ENCODE measurements at regions not wholly inside any gene's neighbourhood (a gene's known extent, or its start where the extent isn't known, plus 50 kb on each side); places are given as distances from the start of the nearest gene placed in this dataset.

GRCh38 chr13:48761256-48761655, 107.5 kb downstream of the CYSLTR2 start:
- in situ Hi-C loops (cut with HindIII; ENCODE audit: low pct_ligation_motif_present, low sequenced_read_pairs) = loop anchor here (10.0 kb wide), 1 partner anchor 166 kb away; no protein-coding TSS in a partner anchor
- TF ChIP-seq CTCF (IDR thresholded peaks at IDR 0.05; ENCODE audit: low read depth, low read length, missing control alignments) = no peak
- Histone ChIP-seq H3K36me3 (replicated peaks) (no peaks in the 10 kb centered on the region), H3K27me3 (replicated peaks) (no peaks in the 10 kb centered on the region), H3K4me3 (ENCODE audit: low read depth, low read length) (no peak overlapping the region), H3K27ac (no peak overlapping the region)
- DNase-seq = no peak

- H3K36me3 ChIP-seq (replicated peaks) = no peaks in the 10 kb centered on the region
- no peak overlapping the region for H3K4me3 ChIP-seq (ENCODE audit: low read depth, low read length)
- DNase-seq = peak; percentile 95
- H3K27me3 ChIP-seq (replicated peaks) = no peaks in the 10 kb centered on the region
- no peak overlapping the region for H3K27ac ChIP-seq
- peak; percentile 99 for TF ChIP-seq CTCF (IDR thresholded peaks at IDR 0.05; ENCODE audit: low read depth, low read length, missing control alignments)
- in situ Hi-C loops (cut with HindIII; ENCODE audit: low pct_ligation_motif_present, low sequenced_read_pairs) = loop anchor here (10.0 kb wide), 1 partner anchor 174 kb away; no protein-coding TSS in a partner anchor
Observed at GRCh38 chr13:48769107-48769704, 115.5 kb downstream of the CYSLTR2 start.

GRCh38 chr13:48770372-48770771, 116.6 kb downstream of the CYSLTR2 start:
- Histone ChIP-seq H3K4me3 (ENCODE audit: low read depth, low read length) (no peak overlapping the region), H3K27me3 (replicated peaks) (no peaks in the 10 kb centered on the region), H3K36me3 (replicated peaks) (no peaks in the 10 kb centered on the region), H3K27ac (no peak overlapping the region)
- DNase-seq = no peak
- no peak for TF ChIP-seq CTCF (IDR thresholded peaks at IDR 0.05; ENCODE audit: low read depth, low read length, missing control alignments)
- in situ Hi-C loops (cut with HindIII; ENCODE audit: low pct_ligation_motif_present, low sequenced_read_pairs) = no loop called here

- H3K27me3 ChIP-seq (replicated peaks) = no peaks in the 10 kb centered on the region
- H3K36me3 ChIP-seq (replicated peaks) = no peaks in the 10 kb centered on the region
- H3K27ac ChIP-seq = no peak overlapping the region
- H3K4me3 ChIP-seq (ENCODE audit: low read depth, low read length) = no peak overlapping the region
- DNase-seq = no peak
- no peak for TF ChIP-seq CTCF (IDR thresholded peaks at IDR 0.05; ENCODE audit: low read depth, low read length, missing control alignments)
- in situ Hi-C loops (cut with HindIII; ENCODE audit: low pct_ligation_motif_present, low sequenced_read_pairs) = no loop called here
Observed at GRCh38 chr13:48772908-48773307, 119.2 kb downstream of the CYSLTR2 start.

- Histone ChIP-seq H3K27me3 (replicated peaks) (no peaks in the 10 kb centered on the region), H3K36me3 (replicated peaks) (no peaks in the 10 kb centered on the region), H3K4me3 (ENCODE audit: low read depth, low read length) (no peak overlapping the region), H3K27ac (no peak overlapping the region)
- no peak for TF ChIP-seq CTCF (IDR thresholded peaks at IDR 0.05; ENCODE audit: low read depth, low read length, missing control alignments)
- in situ Hi-C loops (cut with HindIII; ENCODE audit: low pct_ligation_motif_present, low sequenced_read_pairs) = no loop called here
- no peak for DNase-seq
Observed at GRCh38 chr13:48773531-48774275, 120.0 kb downstream of the CYSLTR2 start.
